NCI-H460 (cell line): ENCODE measurements at regions not wholly inside any gene's neighbourhood (a gene's known extent, or its start where the extent isn't known, plus 50 kb on each side); places are given as distances from the start of the nearest gene placed in this dataset.

Experiments used
- DNase-seq: peaks from one replicate; pipeline ENCODE4 v3.0.0-alpha.2; 2016; ENCODE audit warnings: low read depth; ENCODE audit errors: extremely low read depth

DNA sequence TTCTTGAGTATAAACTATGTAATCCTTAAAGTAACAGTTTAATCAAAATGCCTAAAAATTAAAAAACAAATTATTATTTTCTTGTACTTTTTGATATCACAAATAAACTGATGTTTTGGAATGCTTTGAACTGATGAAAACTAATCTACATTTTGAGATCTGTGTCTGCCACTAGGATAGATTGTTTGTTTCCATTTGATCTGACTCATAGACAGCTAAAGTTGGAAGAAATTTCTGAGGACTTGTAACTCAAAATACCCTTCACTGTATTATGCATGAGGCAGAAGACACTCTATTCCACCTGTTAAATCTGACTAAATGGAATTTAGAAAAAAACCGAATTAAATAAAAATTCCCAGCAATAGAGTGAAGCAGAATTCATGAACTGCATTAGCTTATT, 1400.0 kb upstream of the FLRT2 start:
- DNase-seq, result no peak

GRCh38 chr14:84131924-84132323, 1398.0 kb upstream of the FLRT2 start:
- DNase-seq, result no peak

DNA sequence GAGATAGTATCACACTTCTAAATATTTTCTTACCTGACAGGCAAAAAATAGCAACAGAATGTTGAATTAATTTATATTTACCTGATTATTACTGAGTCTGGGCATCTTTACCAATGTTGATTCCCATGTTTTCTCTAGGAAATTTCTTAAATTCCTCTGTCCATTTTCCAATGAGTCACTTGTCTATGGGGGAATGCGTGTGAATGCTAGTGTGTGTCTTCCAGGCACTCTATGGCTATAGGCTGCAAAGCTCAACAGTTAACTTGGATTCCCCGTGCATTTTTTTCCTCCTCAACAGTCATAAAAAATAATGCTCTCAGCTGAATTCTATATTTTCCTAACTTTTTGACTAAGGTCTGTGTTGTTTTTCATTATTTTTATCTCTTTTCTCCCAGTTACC, 1385.8 kb upstream of the FLRT2 start:
- no peak for DNase-seq

- DNase-seq, result no peak
Measured at GRCh38 chr14:84152452-84152851, 1377.5 kb upstream of the FLRT2 start.

GRCh38 chr14:84162633-84163032, 1367.3 kb upstream of the FLRT2 start:
- no peak for DNase-seq

DNA sequence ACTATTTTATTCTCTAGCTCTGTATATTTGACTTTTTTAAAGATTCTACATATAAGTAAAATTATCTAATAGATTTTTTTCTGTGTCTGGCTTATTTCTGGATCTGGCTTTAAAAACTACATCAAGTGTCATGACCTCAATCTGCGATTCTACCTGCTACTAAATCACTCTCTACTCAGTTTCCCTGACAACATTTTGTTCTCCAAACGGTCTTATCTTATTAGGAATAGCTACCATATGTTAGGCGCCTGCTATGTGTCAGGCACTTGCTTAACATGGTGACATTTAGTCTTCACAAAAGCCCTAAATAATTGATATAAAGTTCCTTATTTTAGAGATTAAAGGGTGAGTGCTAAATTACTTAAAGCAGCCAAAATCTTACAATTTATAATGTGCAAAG, 1362.9 kb upstream of the FLRT2 start:
- no peak for DNase-seq

DNA sequence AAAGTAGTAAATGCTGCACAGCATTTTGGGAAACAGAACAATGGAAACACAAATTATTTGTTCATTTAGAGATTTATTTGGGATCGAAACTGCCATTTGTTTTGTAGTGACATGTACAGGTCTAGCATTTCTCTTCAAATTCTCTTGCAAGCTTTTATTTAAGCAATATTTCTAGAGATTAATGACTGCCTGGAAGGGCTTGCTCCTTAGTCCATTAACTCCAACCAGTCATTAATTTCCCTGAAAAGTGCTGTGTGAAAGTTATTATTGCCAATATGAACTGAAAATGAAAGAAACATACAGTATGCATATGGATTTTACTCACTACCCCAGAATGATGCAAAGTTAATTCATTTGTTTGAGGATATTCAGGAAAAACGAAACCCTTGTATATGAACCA, 1349.6 kb upstream of the FLRT2 start:
- no peak for DNase-seq

DNA sequence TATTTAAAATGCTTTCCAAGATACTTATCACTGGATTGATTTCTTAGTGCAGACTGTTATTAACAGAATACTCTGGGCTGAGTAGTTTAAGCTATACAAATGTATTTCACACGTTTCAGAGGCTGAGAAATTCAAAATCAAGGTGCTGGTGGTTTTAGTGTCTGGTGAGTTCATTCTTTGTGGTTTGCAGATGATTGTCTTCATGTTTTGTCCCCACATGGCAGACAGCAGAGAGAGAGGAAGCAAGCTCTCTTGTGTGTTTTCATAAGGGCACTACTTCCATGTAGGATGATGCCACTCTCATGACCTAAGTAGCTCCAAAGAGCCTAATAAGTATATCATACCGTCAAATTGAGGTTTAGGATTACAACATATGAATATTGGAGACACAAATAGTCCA, 1348.9 kb upstream of the FLRT2 start:
- no peak for DNase-seq

- DNase-seq, result no peak
Measured at GRCh38 chr14:84195514-84195913, 1334.4 kb upstream of the FLRT2 start.

DNA sequence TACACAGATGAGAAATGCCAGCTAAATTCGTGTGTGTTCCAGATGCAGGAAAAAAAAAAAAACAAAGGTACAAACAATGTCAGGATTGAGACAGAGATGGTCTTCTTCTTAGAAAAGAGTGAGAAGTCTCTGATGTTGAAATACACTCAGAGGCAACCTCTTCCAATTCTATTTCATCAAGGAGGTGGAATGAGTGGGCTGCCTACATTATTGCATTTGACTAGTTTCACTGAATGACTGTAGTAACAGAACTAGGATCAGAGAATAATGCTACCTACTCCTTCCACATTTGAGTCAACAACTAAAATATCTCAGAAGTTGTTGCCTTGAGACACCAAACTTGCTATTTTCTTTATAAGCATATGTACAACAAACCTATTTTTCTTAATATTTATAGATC, 1332.2 kb upstream of the FLRT2 start:
- DNase-seq, result no peak

DNA sequence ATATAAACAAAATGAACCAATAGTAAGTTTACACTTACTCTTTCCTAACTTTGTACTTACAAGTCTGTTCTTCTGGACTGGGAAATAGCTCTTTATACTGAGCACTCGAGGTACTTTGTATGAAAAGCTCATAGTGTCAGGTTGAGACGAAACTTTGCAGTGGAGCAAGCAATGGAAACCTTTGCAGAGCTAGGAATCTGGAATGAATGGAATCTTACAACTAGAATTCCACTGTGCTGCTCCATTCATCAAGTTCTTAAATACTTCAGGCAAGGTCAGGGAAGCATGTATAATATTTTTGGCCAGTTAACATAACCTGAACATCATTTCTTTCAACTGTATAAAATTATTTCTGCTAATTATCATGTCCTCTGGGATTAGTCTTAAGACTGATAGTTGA, 1327.5 kb upstream of the FLRT2 start:
- no peak for DNase-seq

- DNase-seq, result no peak
Measured at GRCh38 chr14:84203896-84204295, 1326.0 kb upstream of the FLRT2 start.

DNA sequence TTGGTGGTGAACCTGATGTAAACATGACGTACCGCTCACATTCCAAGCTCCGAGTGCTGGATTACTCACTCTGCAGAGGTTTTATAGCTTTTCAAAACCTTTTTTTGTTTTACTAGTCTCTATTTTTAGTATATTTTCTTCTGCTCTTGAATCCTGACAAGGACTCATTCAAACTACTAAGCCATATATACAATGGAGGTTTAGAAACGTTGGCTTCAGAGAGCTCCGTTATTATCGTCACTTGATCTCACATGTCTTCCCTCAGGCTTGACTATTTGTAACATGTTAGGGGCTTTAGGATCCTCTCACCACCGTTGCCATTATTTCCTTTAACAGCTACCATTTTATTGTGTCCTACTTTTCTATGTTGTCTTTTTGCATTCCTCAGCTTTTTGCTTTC, 1321.5 kb upstream of the FLRT2 start:
- no peak for DNase-seq

DNA sequence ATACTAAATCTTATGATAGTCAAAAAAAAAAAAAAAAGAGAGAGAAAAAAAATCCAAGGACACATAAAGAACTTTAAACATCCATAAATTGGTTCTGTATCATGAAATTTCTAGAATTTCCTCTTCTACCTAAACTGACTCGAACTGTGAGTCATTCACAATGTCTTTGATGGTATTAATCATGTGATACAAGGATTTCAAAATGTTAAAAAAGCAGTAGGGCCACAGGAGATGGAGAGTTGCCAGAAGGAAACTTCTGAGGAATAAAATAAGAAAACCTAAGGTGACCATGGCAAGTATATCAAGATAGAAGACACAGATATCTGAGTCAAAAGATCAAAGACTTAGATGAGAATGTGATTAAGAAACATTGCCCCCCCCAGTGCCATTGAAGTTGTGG, 1320.9 kb upstream of the FLRT2 start:
- no peak for DNase-seq

DNA sequence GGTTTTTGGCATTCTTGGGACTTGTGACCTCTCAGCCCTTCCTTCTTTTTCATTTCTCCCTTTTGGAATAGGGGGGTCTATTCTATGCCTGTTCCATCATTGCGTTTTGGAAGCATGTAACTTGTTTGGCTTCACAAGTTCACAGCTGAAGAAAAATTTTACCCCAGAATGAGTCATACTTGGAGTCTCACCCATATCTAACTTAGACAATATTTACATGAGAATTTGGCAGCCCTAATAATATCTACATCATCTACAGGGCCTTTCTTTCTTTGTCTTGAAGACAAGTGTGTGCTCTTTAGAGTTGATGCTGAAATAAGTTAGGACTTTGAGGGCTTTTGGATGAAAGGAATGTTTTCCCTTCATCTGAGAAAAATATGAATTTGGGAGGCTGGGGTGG, 1312.9 kb upstream of the FLRT2 start:
- DNase-seq, result no peak

GRCh38 chr14:84225268-84225667, 1304.7 kb upstream of the FLRT2 start:
- DNase-seq, result no peak

GRCh38 chr14:84228702-84229101, 1301.2 kb upstream of the FLRT2 start:
- DNase-seq, result no peak

DNA sequence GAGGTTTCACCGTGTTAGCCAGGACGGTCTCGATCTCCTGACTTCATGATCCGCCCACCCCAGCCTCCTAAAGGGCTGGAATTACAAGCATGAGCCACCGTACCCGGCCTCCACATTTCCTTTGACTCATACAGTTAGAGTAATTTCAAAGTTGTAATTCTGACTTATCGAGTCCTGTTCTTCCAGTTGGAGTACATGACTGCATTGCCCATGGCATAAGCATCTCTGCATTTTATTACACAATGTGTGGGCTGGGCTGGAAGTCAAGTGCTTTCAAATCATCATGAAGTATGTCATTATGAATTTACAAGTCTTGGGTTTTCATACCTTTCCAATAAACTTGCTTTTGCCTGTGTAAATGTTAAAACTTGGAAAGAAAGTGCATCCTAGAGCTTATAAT, 1295.7 kb upstream of the FLRT2 start:
- no peak for DNase-seq

- no peak for DNase-seq
Measured at GRCh38 chr14:84236290-84236689, 1293.7 kb upstream of the FLRT2 start.

DNA sequence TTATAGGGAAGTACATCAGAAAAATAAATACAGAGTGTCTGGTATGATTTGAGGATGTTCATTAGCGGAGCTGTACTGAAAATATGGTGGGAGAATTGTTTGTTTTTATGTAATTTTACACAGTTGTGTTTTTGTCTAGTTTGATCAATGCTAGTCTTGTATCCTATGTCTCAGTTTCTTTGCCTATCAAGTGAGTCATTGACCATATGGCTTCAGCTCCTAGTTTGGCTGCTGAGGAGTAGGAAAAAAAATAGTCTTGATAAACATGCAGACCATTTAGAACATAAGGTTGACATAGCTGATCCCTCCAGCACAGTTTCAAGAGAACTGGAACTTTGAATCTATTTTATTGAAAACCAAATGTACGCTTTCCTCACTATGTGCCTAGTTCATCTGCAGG, 1292.1 kb upstream of the FLRT2 start:
- DNase-seq, result no peak

- DNase-seq, result no peak
Measured at GRCh38 chr14:84247693-84248092, 1282.3 kb upstream of the FLRT2 start.

GRCh38 chr14:84250893-84251292, 1279.1 kb upstream of the FLRT2 start:
- no peak for DNase-seq

DNA sequence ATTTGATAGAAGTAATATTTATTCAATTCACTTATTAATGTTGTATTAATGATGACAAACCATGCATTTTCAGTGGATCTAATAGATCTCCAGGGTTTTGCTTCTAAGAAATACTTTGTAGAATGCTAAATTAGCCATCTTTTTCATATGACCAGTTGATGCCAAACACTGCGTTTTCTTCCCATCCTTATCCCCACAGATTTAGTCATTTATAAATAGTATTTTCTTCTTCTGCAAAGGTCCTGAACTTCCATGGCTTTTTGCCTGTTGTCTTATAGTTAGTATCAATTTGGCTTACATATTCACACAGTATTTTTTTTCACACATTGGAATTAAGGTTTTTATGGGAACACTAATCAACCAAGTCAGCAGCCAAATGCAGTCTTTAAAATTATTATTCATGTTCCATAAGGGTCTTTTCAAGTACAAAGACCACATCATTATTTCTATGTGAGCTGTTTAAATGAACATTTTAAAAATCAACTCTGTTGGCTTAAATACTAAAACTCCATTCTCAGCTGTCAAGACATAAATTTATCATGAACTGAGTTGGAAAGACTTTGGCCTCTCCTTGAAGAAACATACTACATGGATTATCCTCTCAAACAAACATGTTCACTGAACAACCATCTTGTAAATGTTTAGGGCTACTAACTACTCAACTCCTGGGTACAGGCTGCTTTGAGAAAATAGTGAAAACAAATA, 1278.4 kb upstream of the FLRT2 start:
- no peak for DNase-seq
